ENCODE measurements at regions not wholly inside any gene's neighbourhood (a gene's known extent, or its start where the extent isn't known, plus 50 kb on each side); places are given as distances from the start of the nearest gene placed in this dataset.

DNA sequence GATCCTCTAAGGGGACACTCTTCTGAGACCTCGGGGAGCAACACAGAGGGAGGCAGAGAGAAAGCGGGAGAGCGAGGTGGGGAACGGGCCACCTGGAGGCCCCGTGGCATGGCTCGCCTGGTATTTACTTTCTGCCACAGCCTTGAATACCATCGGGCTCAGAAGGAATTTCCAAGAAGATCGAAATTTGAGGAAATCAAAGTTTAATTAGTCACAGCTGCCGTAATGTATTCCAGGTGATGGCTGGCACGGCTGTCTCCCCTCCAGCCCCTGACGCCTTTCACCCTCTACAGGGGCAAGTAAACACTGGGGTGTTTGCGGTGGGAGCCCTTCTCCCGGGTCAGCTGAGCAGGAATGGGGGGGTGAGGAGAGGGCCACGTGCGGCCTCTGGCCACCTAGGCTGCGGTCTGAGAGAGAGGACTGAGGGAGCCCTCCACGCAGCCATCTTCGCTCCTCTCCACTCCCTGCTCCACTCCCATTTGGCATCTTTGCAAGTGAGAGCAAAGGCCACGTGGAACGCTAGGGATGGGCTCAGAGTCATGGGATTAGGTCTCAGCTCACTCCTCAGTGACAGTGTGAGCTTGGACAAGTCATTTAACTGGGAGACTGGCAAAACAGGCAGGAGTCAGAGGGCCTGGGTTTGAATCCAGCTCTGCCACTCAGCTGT lies 125.2 kb downstream of the SYF2 start:
- no peak for DNase-seq
- intact Hi-C loops (cut with DNase I) = no loop called here

DNA sequence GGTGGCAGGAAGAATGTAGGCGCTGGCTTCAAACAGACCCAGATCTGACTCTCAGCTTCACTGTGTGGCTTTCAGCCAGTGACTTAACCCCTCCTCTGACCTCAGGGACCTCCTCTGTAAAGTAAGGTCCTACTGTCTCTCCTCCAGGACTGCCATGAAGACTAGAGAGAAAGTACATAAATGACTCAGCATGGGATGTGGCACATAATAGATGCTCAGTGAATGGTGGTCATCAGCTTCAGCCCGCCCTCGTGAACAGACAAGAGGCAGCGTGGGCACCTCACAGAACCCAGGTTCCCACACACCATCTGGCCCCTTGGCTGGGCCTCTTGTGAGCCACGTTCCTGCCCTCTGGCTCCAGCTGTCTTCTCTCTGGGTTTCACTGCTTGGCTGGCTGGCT lies 126.0 kb downstream of the SYF2 start:
- intact Hi-C loops (cut with DNase I) = no loop called here
- DNase-seq = no peak

DNA sequence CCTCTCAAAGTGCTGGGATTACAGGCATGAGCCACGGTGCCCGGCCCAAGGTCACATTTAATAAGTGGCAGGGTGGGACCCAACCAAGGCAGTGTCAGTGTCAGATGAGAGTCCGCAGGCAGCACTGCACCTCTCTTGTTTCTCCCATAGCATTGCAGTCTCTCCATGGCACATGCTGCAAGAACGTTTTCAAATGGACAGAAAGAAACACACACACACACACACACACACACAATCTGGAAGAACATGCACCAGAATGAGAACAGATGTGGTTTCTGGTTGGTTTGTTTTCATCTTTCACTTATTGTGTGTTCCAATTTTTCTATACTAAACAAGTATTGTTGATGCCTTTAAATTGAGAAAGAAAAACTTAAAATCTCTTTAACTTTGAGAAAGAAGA lies 126.5 kb downstream of the SYF2 start:
- intact Hi-C loops (cut with DNase I) = no loop called here
- DNase-seq = no peak

DNA sequence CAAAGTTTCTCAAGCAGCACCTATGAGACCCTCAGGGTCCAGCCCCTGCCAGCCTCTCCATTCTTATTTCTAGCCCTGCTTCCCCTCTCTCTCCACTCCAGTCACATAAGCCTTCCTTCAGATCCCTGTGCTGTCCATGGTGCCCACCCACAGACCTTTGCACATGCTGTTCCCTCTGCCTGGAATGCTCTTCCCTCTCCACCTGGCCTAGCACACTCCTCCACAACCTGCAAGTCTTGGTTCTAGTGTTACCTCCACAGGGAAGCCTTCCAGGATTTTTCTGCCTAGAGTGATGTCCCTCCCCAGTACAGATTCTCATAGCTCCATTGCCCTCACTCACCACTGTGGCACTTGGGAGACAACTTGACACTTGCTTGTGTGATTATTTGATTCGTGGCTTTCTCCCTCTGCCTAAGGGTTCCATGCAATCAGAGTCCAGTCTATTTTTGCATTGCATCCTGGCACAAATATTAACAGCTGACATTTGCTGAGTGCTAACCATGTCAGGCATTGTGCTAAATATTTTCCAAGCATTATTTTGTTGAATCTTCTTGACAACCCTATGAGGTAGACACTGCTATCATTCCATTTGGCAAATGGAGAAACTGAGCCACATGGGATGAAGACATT lies 127.3 kb downstream of the SYF2 start:
- intact Hi-C loops (cut with DNase I) = no loop called here

DNA sequence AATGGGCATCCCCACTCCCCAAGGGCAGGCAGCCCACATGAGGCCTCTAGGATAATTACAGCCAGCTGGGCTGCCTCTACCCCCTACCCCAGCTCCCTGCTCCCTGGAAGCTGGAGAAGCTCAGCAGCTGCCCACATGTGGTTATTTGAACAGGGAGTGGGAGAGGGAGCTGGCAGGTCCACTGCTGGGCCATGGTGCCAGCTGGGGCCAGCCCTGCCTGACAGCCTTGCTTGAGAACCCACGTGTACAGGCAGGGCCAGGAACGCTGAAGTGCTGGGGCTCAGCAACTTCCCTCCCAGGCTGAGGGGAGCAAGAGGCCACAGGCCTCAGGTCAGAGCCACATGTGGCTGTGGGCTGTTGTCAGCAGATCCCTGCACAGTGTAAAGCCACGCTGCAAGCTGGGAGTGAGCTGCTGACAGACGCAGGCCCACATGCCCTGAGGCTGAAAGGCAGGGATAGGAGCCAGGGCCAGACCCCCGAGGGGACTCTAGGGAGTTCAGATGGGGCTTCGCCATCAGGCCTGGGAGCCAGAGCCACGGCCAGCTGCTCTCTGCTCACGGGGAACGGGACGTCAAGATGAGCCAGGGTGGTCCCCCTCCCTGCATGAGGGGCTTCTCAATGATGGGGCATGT lies 129.0 kb downstream of the SYF2 start:
- no peak for DNase-seq

More for the DNA sequence above, 127.3 kb downstream of the SYF2 start:
- DNase-seq = no peak

DNA sequence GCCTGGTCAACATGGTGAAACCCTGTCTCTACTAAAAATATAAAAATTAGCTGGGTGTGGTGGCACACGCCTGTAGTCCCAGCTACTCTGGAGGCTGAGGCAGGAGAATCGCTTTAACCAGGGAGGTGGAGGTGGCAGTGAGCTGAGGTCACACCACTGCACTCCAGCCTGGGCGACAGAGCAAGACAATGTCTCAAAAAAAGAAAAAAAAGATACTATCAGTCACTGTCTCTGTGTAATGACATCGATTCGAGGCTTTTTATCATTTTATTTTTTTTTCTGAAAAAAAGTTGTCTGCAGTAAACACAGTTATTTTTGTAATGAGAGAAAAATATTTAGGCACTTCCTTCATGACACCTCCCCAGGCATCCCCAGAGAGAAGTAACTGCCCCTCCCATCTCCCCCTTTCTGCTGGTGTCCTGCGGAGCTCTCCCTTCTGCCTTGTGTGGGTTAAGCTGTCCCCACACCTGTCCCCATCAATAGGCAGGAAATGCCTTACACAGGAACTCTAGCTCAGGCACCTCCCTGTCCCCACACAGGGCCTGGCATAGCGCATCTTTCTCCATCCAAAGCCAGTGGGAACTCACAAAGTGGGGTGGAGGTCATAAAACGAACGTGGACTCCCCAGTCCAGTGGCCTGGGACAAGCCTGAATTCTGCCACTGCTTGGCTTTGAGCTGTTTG lies 132.0 kb downstream of the SYF2 start:
- DNase-seq = no peak
- intact Hi-C loops (cut with DNase I) = loop anchor here (2.0 kb wide), 1 partner anchor 251 kb away; no protein-coding TSS in a partner anchor

More for the DNA sequence above, 129.0 kb downstream of the SYF2 start:
- intact Hi-C loops (cut with DNase I) = no loop called here

DNA sequence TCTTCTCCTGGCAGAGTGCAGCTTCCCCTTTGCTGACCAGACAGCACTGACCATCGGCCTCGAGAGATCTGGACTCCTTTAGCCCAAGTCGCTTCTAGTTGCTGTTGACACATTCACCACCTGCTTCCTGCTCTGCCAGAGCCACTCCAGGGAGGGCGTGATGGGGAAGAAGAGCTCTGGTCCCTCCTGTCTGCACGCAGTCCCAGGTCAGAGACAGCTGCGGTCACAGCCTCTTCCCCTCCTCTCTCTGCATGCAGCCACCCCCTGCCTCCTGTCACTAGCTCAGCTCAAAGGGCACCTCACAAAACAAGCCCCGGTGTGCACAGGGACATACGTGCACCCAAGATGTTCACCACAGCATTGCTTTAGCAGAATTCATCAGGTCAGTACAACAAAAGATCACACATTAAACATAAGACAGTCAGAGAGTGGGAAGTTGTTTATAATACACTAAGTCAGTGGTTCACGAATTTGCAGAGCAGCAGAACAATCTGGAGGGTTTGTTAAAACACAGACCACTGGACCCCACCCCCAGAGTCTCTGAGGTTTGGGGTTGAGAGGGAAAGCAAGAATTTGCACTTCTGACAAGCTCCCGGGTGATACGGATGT lies 132.9 kb downstream of the SYF2 start:
- intact Hi-C loops (cut with DNase I) = no loop called here
- DNase-seq = peak in 2 of 10 donors; percentile 17 to 21

DNA sequence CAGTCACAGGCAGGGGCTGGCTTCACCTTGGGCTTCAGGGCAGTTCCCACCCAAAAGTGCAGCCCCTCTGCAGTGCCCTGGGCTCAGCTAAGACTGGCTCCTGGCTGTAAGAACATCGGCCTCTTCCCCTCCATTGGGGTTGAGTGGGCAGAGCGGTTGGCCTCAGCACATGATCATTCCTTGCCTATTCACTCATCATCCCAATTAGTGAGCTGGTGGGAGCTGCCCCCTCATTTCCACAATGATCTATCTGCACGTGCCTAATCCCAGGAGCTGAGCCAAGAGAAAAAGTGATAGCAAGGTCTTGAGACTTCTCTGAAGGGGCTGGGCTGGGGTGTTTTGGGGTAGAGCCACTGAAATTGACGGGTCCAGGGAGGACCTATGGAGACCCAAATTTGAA lies 133.6 kb downstream of the SYF2 start:
- no peak for DNase-seq
- intact Hi-C loops (cut with DNase I) = no loop called here

DNA sequence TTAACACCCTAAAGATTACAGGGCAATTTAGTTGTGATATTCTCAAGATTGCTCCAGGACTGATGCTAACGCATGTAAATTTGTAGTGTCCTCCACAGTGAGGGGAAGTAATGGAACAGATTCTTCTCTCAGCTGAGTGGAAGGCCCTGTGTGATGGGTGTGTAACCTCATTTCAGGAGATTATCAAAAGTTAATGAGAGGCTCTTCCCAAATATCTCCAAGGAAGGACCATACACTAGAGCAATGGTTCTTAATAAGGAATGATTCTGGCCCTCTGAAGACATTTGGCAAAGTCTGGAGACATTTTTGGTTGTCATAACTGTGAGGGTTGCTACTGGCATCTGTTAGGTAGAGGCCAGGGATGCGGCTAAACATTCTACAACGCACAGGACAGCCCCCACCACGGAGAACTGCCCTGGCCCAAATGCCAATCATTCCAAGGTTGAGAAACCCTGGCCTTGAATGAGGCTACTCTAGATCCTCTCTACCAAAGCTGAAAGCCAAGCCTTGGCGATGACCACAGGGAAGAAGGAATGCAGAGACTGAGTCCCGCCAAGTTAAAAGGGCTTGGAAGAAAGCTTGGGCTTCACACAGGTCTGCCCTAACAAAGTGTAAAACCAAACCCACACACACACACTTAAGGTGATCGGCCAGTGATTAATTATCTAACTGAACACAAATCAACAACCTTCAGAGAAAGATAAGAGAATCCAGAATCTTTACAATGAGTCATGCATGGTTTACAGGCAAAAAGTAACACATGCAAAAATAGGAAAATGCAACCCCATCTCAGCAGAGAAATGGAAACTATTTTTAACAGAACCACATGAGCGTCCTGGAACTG lies 135.8 kb downstream of the SYF2 start:
- intact Hi-C loops (cut with DNase I) = no loop called here
- no peak for DNase-seq

DNA sequence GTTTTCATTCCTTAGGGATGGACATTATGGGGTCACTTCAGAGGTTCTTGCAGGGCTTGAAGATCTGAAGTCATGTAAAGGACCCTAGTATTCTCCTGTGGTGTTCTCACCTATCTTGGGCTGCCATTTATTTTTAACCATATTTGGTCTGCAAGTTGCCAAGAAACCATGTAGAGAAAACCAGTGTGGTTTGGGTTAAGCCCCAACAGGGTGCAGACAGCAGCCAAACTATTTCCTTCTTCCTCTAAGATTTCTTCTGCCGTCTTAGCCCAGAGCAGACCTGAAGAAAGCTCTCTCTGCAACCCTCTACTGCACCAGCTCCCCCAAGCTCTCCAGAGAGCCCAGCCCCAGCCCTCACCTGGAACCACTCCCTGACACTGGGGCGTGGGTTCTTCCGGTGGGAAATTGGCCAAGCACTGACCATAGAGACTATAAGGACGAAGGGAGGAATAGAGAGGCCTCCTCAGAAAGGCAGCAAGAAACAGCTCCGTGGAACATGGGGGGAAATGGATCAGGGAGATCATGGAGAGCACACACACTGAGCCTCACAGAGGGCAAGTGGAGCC lies 136.6 kb downstream of the SYF2 start:
- intact Hi-C loops (cut with DNase I) = no loop called here
- no peak for DNase-seq

DNA sequence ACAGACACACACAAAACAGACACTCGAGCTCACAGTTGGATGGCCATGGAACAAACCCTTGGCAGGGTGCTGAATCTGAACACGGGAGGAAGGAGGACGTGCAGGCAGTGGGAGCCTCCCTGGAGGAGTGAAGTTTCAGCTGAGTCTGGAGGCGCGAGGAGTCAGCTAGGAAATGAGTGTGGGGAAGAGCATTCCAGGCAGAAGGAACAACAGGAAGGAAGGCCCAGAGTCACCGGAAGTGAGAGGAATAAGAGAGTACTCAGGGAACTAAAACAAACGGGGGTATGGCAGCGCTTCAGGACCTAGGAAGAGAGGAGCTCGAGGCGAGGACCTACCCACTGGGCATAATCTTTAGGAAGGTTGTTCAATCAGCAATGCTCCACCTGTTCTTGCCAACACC lies 137.3 kb downstream of the SYF2 start:
- DNase-seq = no peak
- intact Hi-C loops (cut with DNase I) = no loop called here

DNA sequence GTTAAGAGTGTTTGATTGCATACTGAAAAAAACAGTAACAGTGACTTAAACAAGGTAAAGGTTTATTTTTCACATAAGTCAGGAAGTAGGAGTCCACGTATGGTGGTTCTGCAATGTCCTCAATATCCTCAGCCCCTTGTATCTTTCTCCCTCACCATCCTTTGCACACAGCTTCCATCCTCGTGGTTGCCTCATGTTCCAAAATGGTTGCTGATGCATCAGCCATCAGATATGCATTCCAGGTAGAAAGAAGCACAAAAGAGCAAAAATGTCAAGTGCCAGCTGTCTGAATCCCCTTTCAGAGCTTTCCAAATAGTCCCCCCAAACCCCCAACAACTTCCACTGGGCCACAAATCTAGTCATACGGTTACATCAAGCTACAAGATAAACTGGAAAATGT lies 138.1 kb downstream of the SYF2 start:
- intact Hi-C loops (cut with DNase I) = no loop called here
- no peak for DNase-seq

DNA sequence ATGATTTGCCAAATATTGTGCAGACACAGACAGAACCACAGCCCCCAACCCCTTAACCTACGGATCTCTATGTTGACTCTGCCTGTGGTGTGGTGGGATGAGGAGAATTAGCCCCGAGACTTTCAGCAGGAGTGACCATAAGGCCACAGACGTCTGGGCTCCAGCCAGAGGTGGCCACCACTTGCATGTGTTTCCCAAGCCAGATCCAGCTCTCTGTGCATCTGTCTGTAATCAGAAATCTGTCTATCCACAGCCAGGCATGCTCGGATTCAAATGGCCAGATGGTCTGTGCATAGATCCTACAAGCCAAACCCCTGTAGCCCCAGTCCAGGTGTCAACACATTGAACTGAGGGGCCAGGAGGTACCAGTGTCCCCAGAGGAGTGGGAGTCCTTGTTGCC lies 140.6 kb downstream of the SYF2 start:
- intact Hi-C loops (cut with DNase I) = no loop called here

DNA sequence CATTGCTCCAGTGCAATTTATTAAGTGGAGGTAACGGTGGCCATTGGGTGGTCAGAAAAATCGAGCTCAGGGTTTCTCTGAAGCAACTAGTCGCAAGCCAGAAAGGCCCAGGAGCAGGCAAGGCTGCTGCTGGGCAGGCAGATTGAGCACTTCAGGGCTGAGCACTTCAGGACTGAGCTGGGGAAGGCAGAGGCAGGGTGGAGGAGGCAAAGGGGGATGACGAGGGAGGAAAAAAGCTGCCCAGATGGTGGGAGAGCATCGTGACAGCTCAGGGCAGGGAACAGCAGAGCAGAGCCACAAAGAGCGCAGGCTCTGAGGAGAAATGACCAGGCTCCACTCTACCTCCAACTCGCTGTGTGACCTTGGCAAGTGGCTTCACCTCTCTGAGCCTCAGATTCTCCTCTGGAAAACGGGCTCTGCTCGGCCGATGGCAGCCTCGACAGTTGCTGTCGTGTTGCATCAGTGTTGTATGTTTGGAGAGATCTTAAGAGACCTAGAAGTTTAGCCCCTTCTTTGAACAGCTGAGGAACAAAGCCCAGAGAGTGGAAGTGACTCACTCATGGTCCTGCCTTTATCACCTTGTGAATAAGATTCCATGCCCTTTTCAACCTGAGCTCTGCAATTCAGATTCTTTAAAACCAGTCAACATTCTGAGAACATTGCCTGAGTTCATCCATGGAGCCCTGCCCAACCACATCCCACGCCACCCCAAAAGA lies 141.4 kb downstream of the SYF2 start:
- intact Hi-C loops (cut with DNase I) = no loop called here
- DNase-seq = peak in 1 of 10 donors; percentile 37

More for the DNA sequence above, 140.6 kb downstream of the SYF2 start:
- DNase-seq = peak in 1 of 10 donors; percentile 40

DNA sequence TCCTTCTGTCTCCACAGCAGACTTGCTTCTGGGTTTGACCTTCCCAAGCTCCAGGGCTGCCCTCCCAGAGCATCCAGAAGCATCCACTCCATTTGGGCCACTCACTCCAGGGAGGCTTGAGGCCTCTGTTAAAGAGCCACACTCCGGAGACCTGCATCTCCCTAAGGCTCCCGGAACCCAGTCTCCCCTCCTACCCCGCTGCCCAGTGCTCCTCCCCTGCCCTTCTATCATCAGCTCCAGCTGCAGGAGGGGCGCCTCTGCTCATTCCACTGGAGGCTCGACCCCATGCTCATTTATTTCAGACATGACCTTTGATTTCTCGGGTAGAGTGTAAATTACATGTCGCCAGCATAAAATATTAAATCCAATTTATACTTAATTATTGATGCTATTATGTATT lies 142.5 kb downstream of the SYF2 start:
- intact Hi-C loops (cut with DNase I) = no loop called here
- DNase-seq = peak in 1 of 10 donors; percentile 62

DNA sequence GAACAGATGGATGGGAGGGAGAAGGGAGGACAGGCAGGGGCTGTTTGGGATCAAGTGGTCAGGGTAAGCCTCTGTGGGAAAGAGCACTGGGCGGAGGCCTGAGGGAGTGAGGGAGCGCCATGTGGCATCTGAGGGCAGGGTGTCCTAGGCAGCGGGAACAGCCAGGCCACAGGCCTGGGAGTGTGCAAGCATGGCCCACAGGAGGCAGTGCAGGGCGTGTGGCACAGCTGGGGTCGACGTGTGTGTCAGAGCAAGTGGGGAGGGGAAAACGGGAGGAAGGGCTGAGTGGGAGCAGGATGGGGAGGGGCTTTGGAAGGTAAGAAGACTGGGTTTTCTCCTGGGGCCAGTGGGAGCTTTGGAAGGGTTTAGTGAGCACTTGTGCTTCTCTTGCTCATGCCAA lies 143.4 kb downstream of the SYF2 start:
- intact Hi-C loops (cut with DNase I) = no loop called here
- DNase-seq = peak in 1 of 10 donors; percentile 40

DNA sequence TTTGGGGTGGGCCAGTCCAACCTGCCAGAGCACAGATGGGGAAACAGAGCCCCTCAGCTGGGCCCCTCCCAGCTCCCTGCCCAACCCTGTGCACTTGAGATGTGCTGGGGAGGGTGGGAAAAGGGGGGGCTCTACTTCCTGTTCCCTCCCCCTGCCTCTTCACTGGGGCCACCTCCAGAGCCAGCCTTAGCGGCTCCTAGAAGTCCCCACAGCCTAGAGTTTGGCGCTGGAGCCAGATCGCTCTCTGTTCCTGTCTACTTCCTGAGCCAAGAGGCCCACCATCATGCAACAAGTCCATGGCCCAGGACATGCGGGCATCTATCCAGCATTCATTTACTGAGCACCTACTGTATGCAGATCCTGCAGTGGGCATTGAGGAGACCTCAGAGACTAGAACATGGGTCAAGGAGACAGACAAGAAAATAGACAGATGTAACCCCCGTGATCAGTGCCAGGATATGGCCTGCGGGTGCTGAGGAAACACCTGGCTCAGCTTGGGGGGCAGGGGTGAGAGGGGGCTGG lies 144.1 kb downstream of the SYF2 start:
- intact Hi-C loops (cut with DNase I) = no loop called here

DNA sequence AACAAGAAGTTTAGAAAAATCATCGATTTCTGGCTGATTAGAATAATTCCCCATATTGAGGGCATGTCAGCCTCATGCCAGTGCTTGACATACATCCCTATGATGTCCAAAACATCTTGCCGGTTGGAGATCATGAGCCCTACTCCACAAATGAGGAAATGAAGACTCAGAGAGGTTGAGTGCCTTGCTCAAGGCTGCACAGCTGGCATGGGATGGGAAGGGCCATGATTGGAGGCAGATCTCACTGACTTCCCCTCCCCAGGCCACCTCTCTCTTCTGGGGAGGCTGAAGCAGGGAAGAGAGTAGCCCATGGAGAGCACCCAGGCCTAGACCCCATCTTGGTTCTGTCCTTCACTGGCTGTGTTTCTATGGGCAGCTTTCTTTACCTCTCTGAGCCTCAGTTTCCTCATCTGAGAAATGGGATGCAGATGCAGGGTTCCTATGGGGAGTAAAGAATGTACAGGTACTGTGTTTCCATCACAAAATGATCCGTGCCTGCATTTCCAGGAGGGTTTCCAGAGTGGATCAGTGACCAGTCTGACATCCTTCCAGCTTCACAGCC lies 145.7 kb downstream of the SYF2 start:
- DNase-seq = peak in 1 of 10 donors; percentile 27

More for the DNA sequence above, 144.1 kb downstream of the SYF2 start:
- peak in 1 of 10 donors; percentile 22 for DNase-seq

More for the DNA sequence above, 145.7 kb downstream of the SYF2 start:
- intact Hi-C loops (cut with DNase I) = no loop called here
